Esophagus (tissue), 2 donors: ENCODE measurements at regions not wholly inside any gene's neighbourhood (a gene's known extent, or its start where the extent isn't known, plus 50 kb on each side); places are given as distances from the start of the nearest gene placed in this dataset.
"Not testable (repeated sequence)": the region's sequence is repeated elsewhere in the genome, so short reads cannot be mapped to it uniquely, and the experiment has no call there.

Experiments
- H3K27ac ChIP-seq, 2 donors: one replicate each; pipeline ENCODE4 v1.5.1; 2013; ENCODE audit warnings: low read depth in 2 of 2, mild to moderate bottlenecking in 2 of 2, inconsistent platforms in 1 of 2, low read length in 1 of 2, moderate library complexity in 1 of 2
- H3K27me3 ChIP-seq, 2 donors: one replicate each; pipeline ENCODE4 v1.6.1; 2013; ENCODE audit warnings: low read length in 2 of 2, control low read depth in 1 of 2, mild to moderate bottlenecking in 1 of 2; ENCODE audit not compliant: insufficient read depth in 2 of 2, control insufficient read depth in 1 of 2
- H3K36me3 ChIP-seq, 2 donors: one replicate each; pipeline ENCODE4 v1.6.1; 2013; ENCODE audit warnings: low read length in 1 of 2; ENCODE audit not compliant: control insufficient read depth in 2 of 2, insufficient read depth in 2 of 2
- H3K4me1 ChIP-seq, 2 donors: one replicate each; pipeline ENCODE4 v1.6.1; 2013; ENCODE audit warnings: low read length in 1 of 2; ENCODE audit not compliant: control insufficient read depth in 2 of 2, insufficient read depth in 2 of 2
- H3K4me3 ChIP-seq, 2 donors: one replicate each; pipeline ENCODE4 v1.5.1; 2013; ENCODE audit warnings: low read length in 2 of 2, mild to moderate bottlenecking in 2 of 2, low read depth in 1 of 2, moderate library complexity in 1 of 2
- H3K9me3 ChIP-seq, 2 donors: one replicate each; pipeline ENCODE4 v1.6.1; 2013; ENCODE audit warnings: mild to moderate bottlenecking in 2 of 2, low read depth in 1 of 2, low read length in 1 of 2, moderate library complexity in 1 of 2; ENCODE audit not compliant: control insufficient read depth in 2 of 2, insufficient read depth in 1 of 2
- WGBS, 2 donors: extraction: QIAGEN DNeasy Blood & Tissue Kit; methylation state at CpG; one replicate each; pipeline ENCODE4 v1.1.7; 2013; 5-methylcytosine and 5-hydroxymethylcytosine counted together
- donor health status: healthy with polysubstance abuse.
- donor health status: Bipolar disorder and iron deficiency.

DNA sequence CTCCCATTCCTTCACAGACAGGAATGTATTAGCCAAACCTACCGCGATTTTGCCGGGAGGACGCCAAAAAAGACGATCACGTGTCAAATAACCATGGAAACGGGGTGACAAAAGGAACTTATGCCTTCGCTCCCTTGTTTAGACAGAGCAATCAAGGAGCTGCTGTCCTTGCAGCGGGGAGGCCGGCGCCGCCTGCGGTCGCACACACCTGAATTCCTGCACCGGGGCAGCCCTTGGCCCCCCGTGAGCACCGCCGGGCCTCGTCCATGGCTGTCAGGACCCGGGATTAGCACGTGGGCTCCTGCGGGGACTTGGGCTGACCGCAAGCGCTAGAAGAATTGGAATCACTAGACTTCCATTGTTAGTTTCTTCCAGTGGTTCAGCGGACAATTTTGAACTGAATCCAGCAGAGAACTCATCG lies 193.1 kb downstream of the SHQ1 start:
- Histone ChIP-seq H3K36me3 (no peaks in the 10 kb centered on the region), H3K9me3 (no peaks in the 10 kb centered on the region), H3K27me3 (no peaks in the 10 kb centered on the region), H3K27ac (no peak overlapping the region), H3K4me1 (peaks cover 5 to 7% of the 10 kb centered on the region in 2 donors), H3K4me3 (no peak overlapping the region)
- 12 to 25% methylated on average over 26 of the region's 26 CpGs for WGBS, 2 donors

DNA sequence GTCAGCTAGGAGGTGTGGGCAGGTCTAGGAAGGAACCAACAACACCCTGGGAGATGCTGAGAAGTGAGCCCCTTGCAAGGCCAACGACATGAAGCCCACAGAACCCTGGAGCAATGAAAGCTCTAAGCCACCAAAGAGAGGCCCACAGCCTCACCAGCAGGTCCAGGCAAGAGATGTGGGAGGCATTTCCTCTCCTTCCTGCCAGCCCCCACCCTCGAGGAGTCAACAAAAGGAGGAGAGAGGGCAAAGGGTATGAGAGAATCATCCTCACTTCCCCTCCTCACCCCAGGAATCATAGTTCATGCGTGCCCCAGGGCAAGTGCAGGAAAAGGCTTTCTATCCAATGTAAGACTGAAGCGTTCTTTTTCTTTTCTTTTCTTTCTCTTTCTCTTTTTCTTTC lies 195.8 kb downstream of the SHQ1 start:
- peaks cover 0 to 2% of the 10 kb centered on the region in 2 donors for H3K4me1 ChIP-seq

GRCh38 chr3:72651498-72651897 lies 196.7 kb downstream of the SHQ1 start:
- 92 to 94% methylated on average over 2 of the region's 2 CpGs for WGBS, 2 donors
- peaks cover 0 to 2% of the 10 kb centered on the region in 2 donors for H3K4me1 ChIP-seq
- H3K36me3 ChIP-seq = no peaks in the 10 kb centered on the region
- H3K9me3 ChIP-seq = no peaks in the 10 kb centered on the region
- no peaks in the 10 kb centered on the region for H3K27me3 ChIP-seq
- no peak overlapping the region for H3K27ac ChIP-seq
- no peak overlapping the region for H3K4me3 ChIP-seq

More for the DNA sequence above, 195.8 kb downstream of the SHQ1 start:
- 64 to 81% methylated on average over 4 of the region's 4 CpGs for WGBS, 2 donors
- Histone ChIP-seq H3K4me3 (no peak overlapping the region), H3K36me3 (no peaks in the 10 kb centered on the region), H3K9me3 (no peaks in the 10 kb centered on the region), H3K27ac (no peak overlapping the region), H3K27me3 (no peaks in the 10 kb centered on the region)

DNA sequence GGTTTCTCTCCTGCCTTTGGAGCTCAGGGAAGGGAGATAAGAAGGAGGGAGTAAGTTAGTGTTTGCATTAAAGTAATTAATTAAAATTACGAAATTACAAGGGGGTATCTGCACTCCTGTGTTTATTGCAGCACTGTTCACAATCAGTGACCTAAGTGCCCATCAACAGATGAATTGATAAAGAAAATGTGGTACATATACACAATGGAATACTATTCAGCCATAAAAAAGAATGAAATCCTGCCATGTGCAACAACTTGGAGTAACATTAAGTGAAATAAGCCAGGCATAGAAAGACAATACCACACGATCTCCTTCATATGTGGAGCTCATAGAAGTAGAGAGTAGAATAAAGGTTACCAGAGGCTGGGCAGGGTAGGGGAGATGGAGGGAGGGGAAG lies 202.0 kb downstream of the SHQ1 start:
- H3K4me3 ChIP-seq = no peak overlapping the region
- WGBS, 2 donors = 57 to 76% methylated on average over 2 of the region's 2 CpGs

DNA sequence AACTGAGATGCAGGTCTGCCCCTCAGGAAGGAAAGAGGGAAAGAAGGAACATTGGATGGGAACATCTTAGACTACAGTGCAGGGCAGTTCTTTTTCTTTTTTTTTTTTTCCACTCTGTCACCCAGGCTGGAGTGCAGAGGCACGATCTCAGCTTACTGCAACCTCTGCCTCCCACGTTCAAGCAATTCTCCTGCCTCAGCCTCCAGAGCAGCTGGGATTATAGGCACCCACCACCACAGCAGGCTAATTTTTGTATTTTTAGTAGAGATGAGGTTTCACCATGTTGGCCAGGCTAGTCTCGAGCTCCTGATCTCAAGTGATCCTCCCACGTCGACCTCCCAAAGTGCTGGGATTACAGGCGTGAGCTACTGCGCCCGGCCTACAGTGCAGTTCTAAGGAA lies 204.6 kb downstream of the SHQ1 start:
- H3K4me1 ChIP-seq, H3K9me3 ChIP-seq, H3K27ac ChIP-seq, H3K27me3 ChIP-seq, H3K4me3 ChIP-seq, H3K36me3 ChIP-seq: not testable (repeated sequence)
- 91 to 94% methylated on average over 8 of the region's 8 CpGs for WGBS, 2 donors

More for the DNA sequence above, 202.0 kb downstream of the SHQ1 start:
- no peaks in the 10 kb centered on the region for H3K4me1 ChIP-seq
- no peak overlapping the region for H3K27ac ChIP-seq
- H3K36me3 ChIP-seq = no peaks in the 10 kb centered on the region
- no peaks in the 10 kb centered on the region for H3K9me3 ChIP-seq
- H3K27me3 ChIP-seq = no peaks in the 10 kb centered on the region

DNA sequence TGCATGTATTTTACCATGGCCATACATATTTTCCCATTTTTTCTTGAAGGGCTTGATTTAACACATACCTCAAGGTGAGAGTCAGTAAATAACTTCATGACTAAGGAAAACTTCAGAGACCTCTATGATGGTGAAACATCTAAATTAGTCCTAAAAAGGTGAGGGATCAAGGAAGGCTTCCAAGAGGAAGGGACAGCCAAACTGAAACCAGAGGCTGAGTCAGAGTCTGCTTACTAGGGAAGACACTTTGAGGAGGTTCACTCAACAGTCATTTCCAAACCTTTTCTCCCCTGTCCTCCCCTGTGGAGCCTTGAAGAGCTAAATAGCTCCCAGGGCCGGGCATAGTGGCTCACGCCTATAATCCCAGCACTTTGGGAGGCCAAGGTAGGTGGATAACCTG lies 206.6 kb downstream of the SHQ1 start:
- Histone ChIP-seq H3K27me3 (no peaks in the 10 kb centered on the region), H3K36me3 (no peaks in the 10 kb centered on the region), H3K9me3 (no peaks in the 10 kb centered on the region), H3K27ac (no peak overlapping the region), H3K4me3 (no peak overlapping the region), H3K4me1 (no peaks in the 10 kb centered on the region)
- WGBS, 2 donors = 74 to 93% methylated on average over 2 of the region's 2 CpGs

DNA sequence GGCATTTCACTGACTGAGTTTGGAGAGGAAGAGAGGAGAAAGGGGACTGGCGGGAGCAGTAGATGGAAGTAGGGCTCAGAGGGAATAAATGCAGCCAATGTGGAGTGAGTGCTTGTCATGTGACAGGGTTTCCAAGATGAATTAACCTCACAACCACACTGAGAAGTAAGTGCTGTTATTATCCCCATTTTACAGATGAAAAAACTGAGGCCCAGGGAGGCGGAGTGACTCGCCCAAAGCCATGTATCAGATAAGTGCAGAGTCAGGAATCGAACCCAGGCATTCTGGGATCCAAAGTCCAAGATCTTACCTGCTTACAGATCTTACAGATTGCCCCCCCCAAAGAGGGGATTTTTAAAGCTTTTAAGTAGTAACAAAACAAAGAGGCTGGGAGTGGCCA lies 207.2 kb downstream of the SHQ1 start:
- no peaks in the 10 kb centered on the region for H3K36me3 ChIP-seq
- WGBS, 2 donors = 91 to 98% methylated on average over 4 of the region's 4 CpGs
- no peak overlapping the region for H3K27ac ChIP-seq
- no peaks in the 10 kb centered on the region for H3K9me3 ChIP-seq
- no peak overlapping the region for H3K4me3 ChIP-seq
- no peaks in the 10 kb centered on the region for H3K4me1 ChIP-seq
- no peaks in the 10 kb centered on the region for H3K27me3 ChIP-seq

- 69 to 73% methylated on average over 8 of the region's 8 CpGs for WGBS, 2 donors
- Histone ChIP-seq H3K27ac (no peak overlapping the region), H3K27me3 (no peaks in the 10 kb centered on the region), H3K4me3 (no peak overlapping the region), H3K9me3 (no peaks in the 10 kb centered on the region), H3K36me3 (no peaks in the 10 kb centered on the region), H3K4me1 (no peaks in the 10 kb centered on the region)
Measured at GRCh38 chr3:72636969-72637597, 211.2 kb downstream of the SHQ1 start.

- Histone ChIP-seq H3K36me3 (no peaks in the 10 kb centered on the region), H3K27me3 (no peaks in the 10 kb centered on the region), H3K4me3 (no peak overlapping the region), H3K27ac (no peak overlapping the region), H3K9me3 (no peaks in the 10 kb centered on the region), H3K4me1 (no peaks in the 10 kb centered on the region)
- WGBS, 2 donors = 90 to 91% methylated on average over 4 of the region's 4 CpGs
Measured at GRCh38 chr3:72635551-72635950, 212.7 kb downstream of the SHQ1 start.

- no peaks in the 10 kb centered on the region for H3K27me3 ChIP-seq
- H3K4me3 ChIP-seq = no peak overlapping the region
- H3K4me1 ChIP-seq = peaks cover 4 to 9% of the 10 kb centered on the region in 2 donors
- WGBS, 2 donors = 78% methylated on average over 2 of the region's 2 CpGs
- no peak overlapping the region for H3K27ac ChIP-seq
- no peaks in the 10 kb centered on the region for H3K36me3 ChIP-seq
- no peaks in the 10 kb centered on the region for H3K9me3 ChIP-seq
Measured at GRCh38 chr3:72634128-72634527, 214.1 kb downstream of the SHQ1 start.
